GM06990 (cell line): ENCODE measurements at regions not wholly inside any gene's neighbourhood (a gene's known extent, or its start where the extent isn't known, plus 50 kb on each side); places are given as distances from the start of the nearest gene placed in this dataset.

Experiments
- DNase-seq: peaks from one replicate; pipeline ENCODE4 v3.0.0-alpha.2; 2011; ENCODE audit not compliant: insufficient read length; ENCODE audit errors: extremely low read depth
- H3K27me3 ChIP-seq: replicated peaks from 2 replicates; pipeline ENCODE4 v1.6.0; 2011; ENCODE audit warnings: low read length; ENCODE audit not compliant: control insufficient read depth, insufficient read depth
- H3K36me3 ChIP-seq: 2 replicates; pipeline ENCODE4 v1.5.1; 2011; ENCODE audit warnings: low read length; ENCODE audit not compliant: control insufficient read depth, insufficient read depth
- H3K4me3 ChIP-seq: replicated peaks from 2 replicates; pipeline ENCODE4 v1.5.1; 2011; ENCODE audit warnings: low read depth, mild to moderate bottlenecking, control low read depth, low read length
- CTCF ChIP-seq: IDR thresholded peaks from 2 replicates; pipeline ENCODE4 v1.5.1; 2011; ENCODE audit warnings: low read length, control low read depth, mild to moderate bottlenecking, inconsistent platforms; ENCODE audit not compliant: insufficient read depth, poor library complexity, severe bottlenecking

- TF ChIP-seq CTCF = no peak
- Histone ChIP-seq H3K27me3 (no peaks in the 10 kb centered on the region; the same call in none of the 2 replicates), H3K36me3 (no peaks in the 10 kb centered on the region), H3K4me3 (no peak overlapping the region)
- no peak for DNase-seq
These were observed 118.3 kb upstream of the MVB12B start for GRCh38 chr9:126208216-126208758.

- no peaks in the 10 kb centered on the region; the same call in none of the 2 replicates for H3K27me3 ChIP-seq
- H3K36me3 ChIP-seq = no peaks in the 10 kb centered on the region
- no peak overlapping the region for H3K4me3 ChIP-seq
- no peak for TF ChIP-seq CTCF
- no peak for DNase-seq
These were observed 115.1 kb upstream of the MVB12B start for GRCh38 chr9:126211441-126212074.

GRCh38 chr9:126215486-126215885, 111.1 kb upstream of the MVB12B start:
- DNase-seq = no peak
- no peaks in the 10 kb centered on the region for H3K36me3 ChIP-seq
- H3K27me3 ChIP-seq = peaks cover 1% of the 10 kb centered on the region
- no peak overlapping the region for H3K4me3 ChIP-seq
- TF ChIP-seq CTCF = no peak

- no peak for DNase-seq
- H3K36me3 ChIP-seq = no peaks in the 10 kb centered on the region
- no peak for TF ChIP-seq CTCF
- H3K27me3 ChIP-seq = peaks cover 1% of the 10 kb centered on the region
- H3K4me3 ChIP-seq = no peak overlapping the region
These were observed 109.8 kb upstream of the MVB12B start for GRCh38 chr9:126216826-126217225.

GRCh38 chr9:126217250-126217653, 109.4 kb upstream of the MVB12B start:
- H3K27me3 ChIP-seq = peaks cover 1% of the 10 kb centered on the region
- no peak for DNase-seq
- H3K4me3 ChIP-seq = no peak overlapping the region
- no peaks in the 10 kb centered on the region for H3K36me3 ChIP-seq
- no peak for TF ChIP-seq CTCF
